Astrocyte (in vitro differentiated cells and primary cell): ENCODE measurements at regions not wholly inside any gene's neighbourhood (a gene's known extent, or its start where the extent isn't known, plus 50 kb on each side); places are given as distances from the start of the nearest gene placed in this dataset.

Source experiments
- EZH2 ChIP-seq: IDR thresholded peaks from 2 replicates; pipeline ENCODE4 v1.6.1; 2012; ENCODE audit warnings: mild to moderate bottlenecking, low read length, inconsistent platforms; ENCODE audit not compliant: insufficient read depth
- TF ChIP-seq, protein P1 (sequence below): IDR thresholded peaks from 2 replicates; pipeline ENCODE4 v1.5.1; 2011; ENCODE audit warnings: low read depth, mild to moderate bottlenecking, inconsistent platforms, low read length, moderate library complexity; ENCODE audit not compliant: insufficient read depth

DNA sequence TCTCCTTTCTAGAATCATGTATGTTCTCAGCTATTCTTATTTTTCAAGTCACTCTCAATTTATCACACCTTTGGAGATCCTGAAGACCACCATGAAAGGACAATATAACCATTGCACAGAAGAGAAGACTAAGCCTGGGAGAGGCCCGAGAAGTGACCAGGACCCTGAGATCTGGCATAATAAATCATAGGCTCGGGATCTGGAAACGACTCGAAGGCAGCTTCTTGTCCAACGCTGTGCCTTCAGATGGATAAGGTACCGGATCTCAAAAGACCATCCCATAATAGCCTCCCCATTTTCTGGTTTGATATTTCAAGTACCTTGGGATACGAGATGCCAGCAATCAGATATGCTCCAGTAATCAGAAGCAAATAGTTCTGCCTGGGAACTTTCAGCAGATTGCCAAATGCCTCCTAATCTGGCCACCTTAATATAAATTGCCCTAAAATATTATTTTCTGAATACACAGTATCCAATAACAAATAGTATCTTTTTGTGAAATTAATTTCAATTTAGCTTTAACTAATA lies 179.2 kb upstream of the ZMIZ1 start:
- TF ChIP-seq, protein P1, sequence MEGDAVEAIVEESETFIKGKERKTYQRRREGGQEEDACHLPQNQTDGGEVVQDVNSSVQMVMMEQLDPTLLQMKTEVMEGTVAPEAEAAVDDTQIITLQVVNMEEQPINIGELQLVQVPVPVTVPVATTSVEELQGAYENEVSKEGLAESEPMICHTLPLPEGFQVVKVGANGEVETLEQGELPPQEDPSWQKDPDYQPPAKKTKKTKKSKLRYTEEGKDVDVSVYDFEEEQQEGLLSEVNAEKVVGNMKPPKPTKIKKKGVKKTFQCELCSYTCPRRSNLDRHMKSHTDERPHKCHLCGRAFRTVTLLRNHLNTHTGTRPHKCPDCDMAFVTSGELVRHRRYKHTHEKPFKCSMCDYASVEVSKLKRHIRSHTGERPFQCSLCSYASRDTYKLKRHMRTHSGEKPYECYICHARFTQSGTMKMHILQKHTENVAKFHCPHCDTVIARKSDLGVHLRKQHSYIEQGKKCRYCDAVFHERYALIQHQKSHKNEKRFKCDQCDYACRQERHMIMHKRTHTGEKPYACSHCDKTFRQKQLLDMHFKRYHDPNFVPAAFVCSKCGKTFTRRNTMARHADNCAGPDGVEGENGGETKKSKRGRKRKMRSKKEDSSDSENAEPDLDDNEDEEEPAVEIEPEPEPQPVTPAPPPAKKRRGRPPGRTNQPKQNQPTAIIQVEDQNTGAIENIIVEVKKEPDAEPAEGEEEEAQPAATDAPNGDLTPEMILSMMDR: no peak
- TF ChIP-seq EZH2: no peak
